ENCODE measurements at regions not wholly inside any gene's neighbourhood (a gene's known extent, or its start where the extent isn't known, plus 50 kb on each side); places are given as distances from the start of the nearest gene placed in this dataset.

GRCh38 chr13:30138511-30138910, 168.8 kb downstream of the KATNAL1 start:
- TF ChIP-seq CTCF (conservative IDR thresholded peaks at IDR 0.05; ENCODE audit: low read length) (no peak), EZH2phosphoT487 (IDR thresholded peaks at IDR 0.05; ENCODE audit: borderline replicate concordance, low read depth, low read length) (no peak)

All from OCI-LY7 (cell line).